Subcutaneous abdominal adipose tissue (tissue), 5 donors: ENCODE measurements at regions not wholly inside any gene's neighbourhood (a gene's known extent, or its start where the extent isn't known, plus 50 kb on each side); places are given as distances from the start of the nearest gene placed in this dataset.

Source experiments
- H3K27ac ChIP-seq: one replicate; pipeline ENCODE4 v1.7.0; 2013; ENCODE audit warnings: low read depth, mild to moderate bottlenecking, inconsistent platforms, low read length, moderate library complexity
- H3K27me3 ChIP-seq, 5 donors: one replicate each; pipeline ENCODE4 v1.7.0; 2013; ENCODE audit warnings: low read length in 5 of 5, inconsistent platforms in 1 of 5; ENCODE audit not compliant: control insufficient read depth in 5 of 5, insufficient read depth in 4 of 5
- H3K36me3 ChIP-seq, 5 donors: one replicate each; pipeline ENCODE4 v1.7.0; 2013; ENCODE audit warnings: low read length in 5 of 5; ENCODE audit not compliant: control insufficient read depth in 5 of 5, insufficient read depth in 5 of 5
- H3K4me1 ChIP-seq, 5 donors: one replicate each; pipeline ENCODE4 v1.7.0; 2013; ENCODE audit warnings: low read length in 5 of 5, mild to moderate bottlenecking in 3 of 5, moderate library complexity in 1 of 5; ENCODE audit not compliant: control insufficient read depth in 5 of 5, insufficient read depth in 5 of 5
- H3K4me3 ChIP-seq, 5 donors: one replicate each; pipeline ENCODE4 v1.7.0; 2013; ENCODE audit warnings: low read length in 5 of 5, low read depth in 1 of 5
- H3K9ac ChIP-seq, 5 donors: one replicate each; pipeline ENCODE4 v1.7.0; 2013; ENCODE audit warnings: low read length in 5 of 5, mild to moderate bottlenecking in 4 of 5, moderate library complexity in 3 of 5
- H3K9me3 ChIP-seq, 5 donors: one replicate each; pipeline ENCODE4 v1.7.0; 2013; ENCODE audit warnings: low read length in 5 of 5; ENCODE audit not compliant: control insufficient read depth in 5 of 5
- donor health status: healthy.
- donor health status: healthy.
- donor health status: healthy.
- donor health status: healthy.
- donor health status: healthy.

DNA sequence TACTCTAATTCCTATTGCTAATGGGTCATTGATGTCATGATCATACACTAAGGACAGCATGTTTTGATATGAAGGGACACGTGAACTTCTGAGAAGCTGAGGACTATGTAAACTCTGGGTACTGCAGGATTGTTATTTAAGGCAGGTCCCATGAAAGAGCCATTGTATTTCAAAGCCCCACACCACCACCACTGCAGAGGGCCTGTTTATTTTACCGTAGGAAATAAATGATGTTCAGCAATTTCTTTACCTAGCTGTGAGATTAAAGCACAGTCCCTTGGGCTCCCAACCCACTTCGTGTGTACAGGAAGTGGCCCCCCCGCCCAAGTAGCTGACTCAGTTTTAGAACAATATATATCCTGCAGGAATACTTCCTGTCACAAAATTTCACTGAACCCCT, 89.8 kb upstream of the ACSL4 start:
- Histone ChIP-seq H3K9me3 (no peaks in the 10 kb centered on the region), H3K36me3 (no peaks in the 10 kb centered on the region), H3K27me3 (peaks cover 0 to 12% (median 3%) of the 10 kb centered on the region in 5 donors), H3K4me3 (no peak overlapping the region), H3K27ac (no peak overlapping the region), H3K9ac (no peak overlapping the region), H3K4me1 (peaks cover 0 to 4% (median 2%) of the 10 kb centered on the region in 5 donors)

DNA sequence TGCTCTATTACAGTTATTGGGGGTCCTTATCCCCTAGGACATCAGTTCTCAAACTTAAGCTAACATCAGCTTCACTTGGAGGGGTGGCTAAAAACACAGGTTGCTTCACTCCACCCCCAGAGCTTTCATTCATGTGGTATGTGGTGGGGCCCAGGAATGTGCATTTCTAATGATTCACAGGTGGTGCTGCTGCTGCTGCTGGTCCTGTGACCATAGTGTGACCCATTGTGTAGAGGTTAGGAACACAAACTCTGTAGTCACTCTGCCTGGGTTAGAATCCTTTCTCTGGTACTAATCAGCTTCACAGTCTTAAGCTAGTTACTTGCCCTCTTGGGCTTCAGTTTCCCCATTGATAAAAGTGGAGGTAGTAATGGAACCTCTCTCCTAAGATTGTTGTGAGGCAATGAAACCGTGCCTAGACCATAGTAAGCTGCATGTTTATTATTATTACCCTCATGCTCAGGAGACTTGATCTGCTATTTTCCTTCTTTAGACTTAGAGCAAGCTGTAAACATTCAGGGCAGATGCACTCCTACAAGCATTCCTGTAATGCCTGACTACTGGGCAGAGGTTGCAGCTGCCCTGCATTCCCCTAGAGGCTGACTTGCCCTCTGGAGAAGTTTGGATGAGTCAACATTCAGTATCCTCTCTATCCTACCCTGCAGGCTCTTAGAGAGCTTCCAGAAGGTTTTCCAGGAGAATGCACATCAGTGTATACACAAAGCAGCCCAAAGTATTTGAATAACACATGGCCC, 94.1 kb upstream of the ACSL4 start:
- H3K27me3 ChIP-seq, result peaks cover 0 to 7% (median 0%) of the 10 kb centered on the region in 5 donors
- H3K4me3 ChIP-seq, result no peak overlapping the region
- H3K27ac ChIP-seq, result no peak overlapping the region

DNA sequence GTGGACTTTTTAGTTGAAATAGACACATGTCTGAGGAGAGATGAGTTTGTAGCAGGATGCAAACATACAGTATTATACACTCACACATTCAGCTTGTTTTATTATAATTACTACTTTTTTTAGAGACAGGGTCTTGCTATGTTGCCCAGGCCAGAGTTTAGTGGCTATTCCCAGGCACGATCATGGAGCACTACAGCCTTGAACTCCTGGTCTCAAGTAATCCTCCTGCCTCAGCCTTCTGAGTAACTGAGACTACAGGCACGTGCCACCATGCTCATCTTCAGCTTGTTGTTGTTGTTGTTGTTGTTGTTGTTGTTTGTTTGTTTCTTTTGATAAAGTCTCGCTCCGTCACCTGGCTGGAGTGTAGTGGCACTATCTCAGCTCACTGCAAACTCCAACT, 94.7 kb upstream of the ACSL4 start:
- no peak overlapping the region for H3K9ac ChIP-seq
- H3K4me1 ChIP-seq, result peaks cover 0 to 11% (median 10%) of the 10 kb centered on the region in 5 donors
- peaks cover 0 to 7% (median 0%) of the 10 kb centered on the region in 5 donors for H3K27me3 ChIP-seq
- H3K4me3 ChIP-seq, result no peak overlapping the region
- no peak overlapping the region for H3K27ac ChIP-seq
- H3K9me3 ChIP-seq, result no peaks in the 10 kb centered on the region
- H3K36me3 ChIP-seq, result no peaks in the 10 kb centered on the region

More for the DNA sequence above, 94.1 kb upstream of the ACSL4 start:
- H3K36me3 ChIP-seq, result no peaks in the 10 kb centered on the region
- no peaks in the 10 kb centered on the region for H3K9me3 ChIP-seq
- H3K4me1 ChIP-seq, result peaks cover 0 to 11% (median 10%) of the 10 kb centered on the region in 5 donors
- no peak overlapping the region for H3K9ac ChIP-seq

DNA sequence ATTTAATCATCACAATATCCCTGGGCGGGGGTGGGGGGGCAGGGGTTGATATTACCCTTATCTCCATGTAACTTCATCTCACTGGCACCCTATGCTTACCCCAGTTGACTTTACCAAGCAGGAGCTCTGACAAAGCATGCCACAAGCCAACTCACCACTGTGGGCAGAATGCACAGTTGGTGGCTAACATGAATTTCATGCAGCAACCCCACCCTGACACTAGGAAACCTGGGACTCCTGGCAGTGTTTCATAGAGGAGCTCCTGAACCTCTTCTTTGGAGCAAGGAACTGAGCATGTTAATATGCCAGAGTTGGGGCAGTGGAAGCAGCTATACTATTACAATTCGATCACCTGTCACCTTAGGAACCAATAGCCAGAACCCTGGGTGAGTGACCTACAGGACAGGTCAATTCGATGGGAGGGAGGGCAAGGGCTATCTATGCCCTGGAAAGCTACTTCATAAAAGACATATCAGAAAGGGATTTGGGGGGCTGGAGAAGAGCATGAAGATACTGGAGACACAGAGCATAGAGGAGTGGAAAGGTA, 97.2 kb upstream of the ACSL4 start:
- H3K4me1 ChIP-seq, result peaks cover 0 to 10% (median 7%) of the 10 kb centered on the region in 5 donors
- H3K27ac ChIP-seq, result peak overlapping the region; percentile 2
- peaks cover 0 to 7% (median 0%) of the 10 kb centered on the region in 5 donors for H3K27me3 ChIP-seq

DNA sequence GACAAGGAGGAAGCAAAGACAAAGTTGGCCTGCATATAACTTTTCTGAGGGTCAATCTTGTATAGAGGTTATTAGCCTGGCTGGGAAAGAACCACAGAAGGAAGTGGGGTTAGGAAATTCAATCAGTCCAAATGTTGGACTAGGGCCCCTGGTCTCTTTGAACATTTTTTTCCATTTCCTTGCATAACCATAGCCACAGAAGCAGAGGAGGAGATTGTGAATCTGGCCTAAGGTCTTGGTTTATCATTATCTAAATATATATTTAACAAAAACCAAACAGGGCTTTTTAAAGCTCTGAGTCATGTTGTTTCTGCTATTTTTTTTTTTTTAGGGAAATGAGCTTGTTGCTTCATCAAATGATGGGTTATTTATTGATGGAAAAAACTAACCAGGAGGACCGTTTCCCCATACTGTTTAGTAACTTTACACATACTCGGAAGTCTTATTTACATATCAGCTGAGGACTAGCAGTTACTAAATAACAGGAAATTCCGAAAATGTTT, 97.7 kb upstream of the ACSL4 start:
- peak overlapping the region; percentile 2 for H3K27ac ChIP-seq
- peaks cover 0 to 10% (median 7%) of the 10 kb centered on the region in 5 donors for H3K4me1 ChIP-seq
- H3K4me3 ChIP-seq, result no peak overlapping the region
- no peaks in the 10 kb centered on the region for H3K36me3 ChIP-seq
- H3K9ac ChIP-seq, result no peak overlapping the region
- H3K9me3 ChIP-seq, result no peaks in the 10 kb centered on the region
- peaks cover 0 to 7% (median 0%) of the 10 kb centered on the region in 5 donors for H3K27me3 ChIP-seq

More for the DNA sequence above, 97.2 kb upstream of the ACSL4 start:
- Histone ChIP-seq H3K4me3 (no peak overlapping the region), H3K9ac (no peak overlapping the region), H3K9me3 (no peaks in the 10 kb centered on the region), H3K36me3 (no peaks in the 10 kb centered on the region)

DNA sequence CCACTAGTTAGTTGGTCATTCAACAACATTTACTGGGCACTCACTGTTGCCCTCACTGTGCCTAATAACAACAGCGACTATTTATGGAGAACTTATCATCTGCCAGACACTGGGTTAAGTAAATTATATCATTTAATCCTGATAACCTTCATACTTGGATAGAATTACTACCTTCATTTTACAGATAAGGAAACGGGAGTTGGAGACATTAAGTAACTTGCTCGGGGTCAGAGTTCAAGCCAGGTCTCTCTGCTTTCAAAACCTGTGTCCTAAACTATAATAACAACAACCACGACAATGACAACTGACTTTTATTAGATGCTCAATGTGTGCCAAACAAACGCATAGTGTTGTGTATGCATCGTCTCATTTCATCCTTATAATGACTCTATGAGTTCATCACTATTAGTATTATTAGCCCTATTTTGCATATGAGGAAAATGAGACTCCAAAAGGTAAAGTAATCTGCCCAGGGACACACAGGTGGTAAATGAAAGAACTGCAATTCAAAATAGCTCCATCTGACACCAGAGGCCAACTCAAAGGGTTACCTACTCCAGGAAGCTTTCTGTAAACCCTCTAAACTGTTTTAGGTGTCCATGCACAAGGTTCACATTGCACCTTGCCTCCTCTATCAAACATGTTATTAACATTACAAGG, 98.4 kb upstream of the ACSL4 start:
- Histone ChIP-seq H3K4me1 (peaks cover 0 to 10% (median 7%) of the 10 kb centered on the region in 5 donors), H3K27me3 (peaks cover 0 to 7% (median 0%) of the 10 kb centered on the region in 5 donors), H3K27ac (no peak overlapping the region), H3K4me3 (no peak overlapping the region), H3K36me3 (no peaks in the 10 kb centered on the region), H3K9ac (no peak overlapping the region), H3K9me3 (no peaks in the 10 kb centered on the region)

DNA sequence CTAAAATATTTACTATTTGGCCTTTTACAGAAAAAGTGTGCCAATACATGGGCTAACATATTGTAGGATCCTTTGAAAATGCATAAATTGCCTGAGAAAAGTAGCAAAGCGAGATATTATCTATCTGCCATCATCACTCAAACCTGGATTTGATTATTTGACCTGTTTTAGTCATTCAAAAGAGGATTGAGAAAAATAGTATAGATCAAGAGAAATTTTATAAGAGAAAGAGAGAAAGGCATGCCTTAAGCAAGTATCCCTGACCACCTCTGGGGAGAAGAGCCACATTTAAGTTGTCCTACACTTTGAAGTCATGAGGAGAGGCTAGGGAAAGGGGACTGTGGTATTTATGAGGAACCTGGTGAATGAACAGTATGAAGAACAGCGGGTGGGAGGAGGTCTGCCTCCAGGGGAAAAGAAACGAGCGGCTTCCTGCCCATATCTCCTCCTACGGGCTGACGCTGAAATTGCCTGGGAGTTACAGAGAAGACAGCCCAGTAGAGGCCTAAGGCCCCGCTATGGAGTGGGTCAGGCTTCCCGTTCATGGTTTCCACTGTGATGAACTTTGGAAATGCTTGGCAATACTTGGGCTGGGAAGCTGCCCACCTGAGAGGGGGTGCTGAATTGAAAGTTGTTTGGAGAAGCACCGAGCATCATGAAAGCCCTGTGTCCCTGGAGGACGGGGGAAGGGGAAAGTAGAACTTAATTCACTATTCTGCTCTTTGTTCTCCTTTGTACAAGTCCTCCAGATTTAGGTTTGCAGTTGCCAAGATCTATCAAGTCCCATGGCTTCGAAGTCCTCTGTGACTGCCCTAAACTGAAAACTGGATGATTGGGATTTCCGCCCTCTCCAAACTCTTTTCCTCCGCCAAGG, 106.9 kb upstream of the ACSL4 start:
- H3K4me1 ChIP-seq, result peaks cover 0 to 18% (median 11%) of the 10 kb centered on the region in 5 donors
- peaks cover 0 to 3% (median 2%) of the 10 kb centered on the region in 5 donors for H3K27me3 ChIP-seq
- H3K36me3 ChIP-seq, result no peaks in the 10 kb centered on the region
- H3K9me3 ChIP-seq, result no peaks in the 10 kb centered on the region
- H3K27ac ChIP-seq, result peak overlapping the region; percentile 74
- H3K4me3 ChIP-seq, result no peak overlapping the region
- peak overlapping the region in 2 of 5 donors; percentile 5 to 38 for H3K9ac ChIP-seq

DNA sequence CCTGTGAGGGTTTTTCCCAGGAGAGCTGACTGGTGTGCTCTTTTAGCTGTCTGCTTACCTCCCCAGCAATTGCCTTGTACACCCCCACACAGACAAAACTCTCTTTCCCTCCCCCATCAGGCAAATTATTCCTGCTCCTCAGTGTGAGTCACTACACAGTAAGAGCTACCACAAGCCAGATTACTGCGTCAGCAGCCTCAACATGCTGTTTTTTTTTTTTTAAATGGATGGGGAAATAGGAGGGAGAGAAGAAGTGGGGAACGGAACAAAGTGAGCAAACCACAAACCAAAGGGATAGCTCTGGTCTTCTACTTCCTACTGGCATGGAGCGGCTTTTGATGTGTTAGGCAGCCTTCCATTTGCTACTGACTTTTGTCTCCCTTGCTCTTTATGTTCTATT, 107.5 kb upstream of the ACSL4 start:
- Histone ChIP-seq H3K36me3 (no peaks in the 10 kb centered on the region), H3K4me1 (peaks cover 0 to 20% (median 12%) of the 10 kb centered on the region in 5 donors), H3K4me3 (no peak overlapping the region), H3K9ac (peak overlapping the region in 1 of 5 donors; percentile 3), H3K27ac (peak overlapping the region; percentile 74), H3K9me3 (no peaks in the 10 kb centered on the region), H3K27me3 (peaks cover 0 to 3% (median 2%) of the 10 kb centered on the region in 5 donors)

DNA sequence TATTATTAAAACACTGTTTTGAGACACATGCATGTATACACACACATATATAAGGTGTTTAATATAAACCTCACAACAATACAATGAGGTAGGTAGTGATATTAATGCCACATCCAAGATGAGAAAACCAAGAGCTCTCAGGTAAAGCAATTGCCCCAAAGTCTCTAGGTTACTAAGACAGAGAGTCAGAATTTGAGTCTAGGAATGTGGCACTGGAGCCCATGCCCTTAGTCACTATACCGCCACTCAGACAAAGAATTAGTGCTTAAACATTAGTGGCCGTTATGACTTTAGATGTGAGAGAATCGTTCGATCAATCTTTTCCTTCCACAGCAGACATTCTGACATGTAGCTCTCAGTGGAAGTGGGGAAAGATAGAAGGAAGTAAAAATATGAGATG, 108.2 kb upstream of the ACSL4 start:
- peaks cover 0 to 20% (median 13%) of the 10 kb centered on the region in 5 donors for H3K4me1 ChIP-seq
- peaks cover 0 to 6% (median 2%) of the 10 kb centered on the region in 5 donors for H3K27me3 ChIP-seq
- H3K4me3 ChIP-seq, result no peak overlapping the region
- H3K9me3 ChIP-seq, result no peaks in the 10 kb centered on the region
- peak overlapping the region; percentile 48 for H3K27ac ChIP-seq
- peak overlapping the region in 1 of 5 donors; percentile 22 for H3K9ac ChIP-seq
- H3K36me3 ChIP-seq, result no peaks in the 10 kb centered on the region
